ENCODE measurements at regions not wholly inside any gene's neighbourhood (a gene's known extent, or its start where the extent isn't known, plus 50 kb on each side); places are given as distances from the start of the nearest gene placed in this dataset.
A peak's percentile ranks its signal among the peaks of the same experiment; 100 is the strongest.

- no peak for DNase-seq
Measured at GRCh38 chr15:91692596-91692995, 160.9 kb upstream of the SLCO3A1 start.

DNA sequence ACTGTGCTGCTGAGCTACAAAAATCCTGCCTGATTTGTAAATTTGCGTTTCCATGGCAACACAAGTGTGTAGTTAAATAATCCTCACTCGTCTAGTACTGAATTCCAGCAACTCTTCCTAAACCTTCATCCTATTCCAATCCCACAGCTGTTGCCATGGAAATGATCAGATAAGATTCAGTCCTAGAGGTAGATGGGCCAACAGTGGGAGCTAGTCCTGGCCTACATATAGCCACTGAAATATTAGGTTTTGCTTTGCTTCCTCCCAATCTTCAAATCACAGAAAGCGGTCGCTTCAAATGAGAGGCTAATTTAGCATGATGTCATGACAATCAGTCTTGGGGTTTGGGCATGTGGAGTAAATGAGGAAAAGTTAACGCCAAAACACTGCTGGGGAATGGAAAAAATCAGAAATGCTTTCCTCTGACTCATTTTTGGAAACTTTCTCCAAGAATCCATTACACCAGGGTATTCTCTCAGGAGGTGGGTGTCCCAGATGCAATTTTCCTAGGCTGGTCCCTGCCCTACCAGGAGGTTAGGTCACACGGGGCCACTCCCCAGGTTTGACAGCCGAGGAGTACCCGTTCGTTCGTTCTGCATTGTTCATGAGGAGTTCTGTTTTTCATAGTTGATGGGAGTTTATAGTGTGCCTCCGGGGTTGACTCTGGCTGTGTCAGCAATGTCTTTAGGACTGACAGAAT is 159.2 kb upstream of the SLCO3A1 start:
- no peak for DNase-seq

- DNase-seq = no peak
Measured at GRCh38 chr15:91694831-91695210, 158.7 kb upstream of the SLCO3A1 start.

DNA sequence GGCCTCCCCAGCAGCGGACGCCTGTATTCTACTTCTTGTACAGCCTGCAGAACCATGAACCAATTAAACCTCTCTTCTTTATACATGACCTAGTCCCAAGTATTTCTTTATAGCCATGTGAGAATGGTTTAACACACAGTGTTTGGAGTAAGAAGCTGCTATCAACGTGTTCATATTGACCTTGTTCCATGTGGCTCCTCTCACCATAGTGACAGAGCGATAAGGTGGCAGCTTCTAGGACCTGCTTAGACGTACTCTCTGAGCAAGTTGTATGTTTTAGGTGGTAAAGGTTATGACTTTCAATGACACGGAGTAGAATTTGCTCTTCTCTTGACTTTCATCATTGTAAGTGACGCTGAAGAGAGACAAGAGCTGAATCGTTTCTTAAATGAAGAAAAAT is 157.7 kb upstream of the SLCO3A1 start:
- DNase-seq = no peak

- no peak for DNase-seq
Measured at GRCh38 chr15:91696981-91697380, 156.5 kb upstream of the SLCO3A1 start.

- DNase-seq = no peak
Measured at GRCh38 chr15:91698241-91698640, 155.3 kb upstream of the SLCO3A1 start.

GRCh38 chr15:91699741-91700140 is 153.8 kb upstream of the SLCO3A1 start:
- no peak for DNase-seq

DNA sequence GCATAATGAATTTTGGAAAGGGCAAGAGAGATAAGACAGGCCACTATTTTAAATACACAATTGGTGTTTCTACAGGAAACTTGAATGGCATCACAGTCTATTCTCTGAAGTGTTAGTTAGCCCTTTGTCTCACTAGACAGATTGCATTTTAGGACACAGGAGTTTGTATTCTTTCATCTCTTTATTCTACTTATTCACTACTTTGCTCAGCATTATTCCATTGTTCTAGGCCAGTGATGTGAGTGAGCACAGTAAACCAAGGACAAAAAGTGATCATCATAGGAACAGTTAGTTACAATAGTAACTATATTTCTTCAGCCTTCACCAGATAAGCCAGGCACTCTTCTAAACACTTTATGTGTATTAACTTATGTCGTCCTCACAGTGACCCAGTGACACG is 150.2 kb upstream of the SLCO3A1 start:
- no peak for DNase-seq

DNA sequence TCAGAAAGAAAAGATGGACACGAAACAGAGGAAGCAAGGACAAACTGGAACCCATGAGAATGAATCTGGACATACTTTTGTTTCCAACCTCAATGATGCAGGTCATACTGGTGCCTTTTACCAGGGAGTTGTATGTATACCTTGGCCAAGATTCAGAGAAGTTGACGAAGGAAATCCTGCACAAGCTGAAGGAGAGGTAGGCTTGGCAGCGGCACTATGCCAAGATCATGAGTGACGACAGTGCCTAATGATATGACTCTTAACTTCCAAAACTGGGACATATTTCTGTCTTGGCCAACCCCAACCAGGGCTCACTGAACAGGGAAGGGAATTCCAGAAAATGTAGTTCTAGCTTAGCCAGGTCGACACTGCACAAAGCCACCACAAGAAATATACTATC is 149.2 kb upstream of the SLCO3A1 start:
- no peak for DNase-seq

GRCh38 chr15:91706322-91707032 is 147.0 kb upstream of the SLCO3A1 start:
- DNase-seq = peak; percentile 75

- DNase-seq = no peak
Measured at GRCh38 chr15:91710080-91710698, 143.3 kb upstream of the SLCO3A1 start.

DNA sequence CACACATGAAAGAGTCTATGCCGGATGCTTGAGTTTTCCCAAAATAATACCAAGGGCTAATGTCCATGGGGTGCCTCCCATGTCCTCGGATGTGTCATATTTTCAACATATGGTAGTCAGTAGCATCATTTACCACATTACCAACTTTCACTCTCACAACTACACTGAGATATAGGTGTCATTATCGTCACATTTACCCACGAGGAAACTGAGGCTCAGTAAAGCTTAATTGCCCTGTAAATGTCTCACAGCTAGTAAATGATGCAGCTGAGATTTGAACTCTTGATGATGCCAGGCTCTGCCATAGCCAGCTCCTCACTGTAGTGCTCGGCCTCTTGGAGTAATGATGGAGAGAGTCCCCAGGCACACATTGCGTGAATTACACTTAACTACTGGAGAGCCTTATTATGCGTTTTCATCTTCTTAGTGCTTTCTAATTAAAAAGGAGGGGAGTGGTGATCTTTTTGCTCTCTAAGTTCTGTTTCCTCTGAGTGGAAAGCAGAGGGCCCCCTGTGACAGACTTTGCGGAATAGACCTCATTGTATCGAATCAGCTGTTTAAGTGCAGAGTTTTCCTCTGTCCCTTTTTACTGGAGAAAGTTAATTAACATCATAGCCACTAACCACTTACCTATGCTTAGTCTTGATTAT is 142.0 kb upstream of the SLCO3A1 start:
- DNase-seq = no peak

- DNase-seq = no peak
Measured at GRCh38 chr15:91712286-91712685, 141.2 kb upstream of the SLCO3A1 start.

- DNase-seq = no peak
Measured at GRCh38 chr15:91716536-91716935, 137.0 kb upstream of the SLCO3A1 start.

DNA sequence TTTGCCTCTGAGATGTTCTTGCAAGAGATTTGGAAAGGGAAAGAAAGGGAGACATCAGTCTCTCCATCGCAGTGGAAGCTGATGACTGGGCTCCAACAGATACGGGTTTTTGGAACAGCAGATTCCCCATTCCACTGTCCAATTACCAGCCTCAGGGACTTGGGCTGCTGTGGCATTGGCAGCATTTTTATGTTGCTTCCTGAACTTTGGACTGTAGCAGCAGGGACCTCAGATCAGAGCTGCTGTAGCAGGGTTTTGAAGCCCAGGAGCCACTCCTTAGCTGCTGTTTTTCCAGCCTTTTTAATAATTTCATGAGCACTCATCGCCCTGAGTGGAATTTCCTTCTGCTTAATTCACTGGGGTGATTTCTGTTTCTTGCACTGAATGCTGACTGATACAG is 135.7 kb upstream of the SLCO3A1 start:
- DNase-seq = no peak

DNA sequence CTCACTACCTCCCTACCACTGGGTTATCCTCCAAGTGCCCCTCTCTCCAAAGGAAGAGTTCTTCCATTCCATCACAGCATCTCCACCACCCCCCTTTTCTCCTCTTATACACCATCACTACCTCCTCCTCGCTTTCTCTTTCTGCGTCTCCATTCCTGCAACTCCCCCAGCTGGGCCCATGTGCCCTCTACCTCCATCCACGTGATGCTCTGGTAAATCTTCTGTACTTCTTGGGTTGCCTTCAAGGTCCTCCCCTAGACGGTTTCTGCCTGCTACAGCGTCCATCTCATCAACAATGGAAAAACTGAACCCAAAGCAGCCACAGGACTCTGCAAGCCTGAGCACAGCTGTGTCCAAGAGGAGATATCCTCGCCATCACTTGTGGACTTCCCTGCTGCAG is 129.5 kb upstream of the SLCO3A1 start:
- no peak for DNase-seq

DNA sequence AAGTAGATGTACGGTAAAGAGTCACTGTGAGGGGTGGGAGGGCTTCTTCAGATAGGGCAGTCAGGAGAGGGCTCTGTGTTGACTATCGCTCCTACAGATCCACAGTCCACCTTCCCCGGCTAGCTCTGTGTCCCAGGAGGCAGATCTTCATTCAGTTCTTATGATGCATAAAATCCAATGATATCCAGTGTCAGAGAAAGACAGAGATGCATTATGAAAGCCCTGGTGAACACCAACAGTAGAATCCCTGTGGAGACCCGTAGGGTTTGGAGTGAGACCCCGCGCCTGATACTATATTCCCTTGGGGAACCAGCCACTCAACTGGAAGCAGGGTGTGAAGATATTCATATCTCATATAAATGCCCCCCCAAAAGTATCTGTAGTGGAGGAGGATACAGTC is 119.8 kb upstream of the SLCO3A1 start:
- no peak for DNase-seq

GRCh38 chr15:91737151-91737818 is 116.2 kb upstream of the SLCO3A1 start:
- DNase-seq = no peak

GRCh38 chr15:91741986-91742385 is 111.5 kb upstream of the SLCO3A1 start:
- no peak for DNase-seq

- DNase-seq = no peak
Measured at GRCh38 chr15:91751611-91752010, 101.9 kb upstream of the SLCO3A1 start.

DNA sequence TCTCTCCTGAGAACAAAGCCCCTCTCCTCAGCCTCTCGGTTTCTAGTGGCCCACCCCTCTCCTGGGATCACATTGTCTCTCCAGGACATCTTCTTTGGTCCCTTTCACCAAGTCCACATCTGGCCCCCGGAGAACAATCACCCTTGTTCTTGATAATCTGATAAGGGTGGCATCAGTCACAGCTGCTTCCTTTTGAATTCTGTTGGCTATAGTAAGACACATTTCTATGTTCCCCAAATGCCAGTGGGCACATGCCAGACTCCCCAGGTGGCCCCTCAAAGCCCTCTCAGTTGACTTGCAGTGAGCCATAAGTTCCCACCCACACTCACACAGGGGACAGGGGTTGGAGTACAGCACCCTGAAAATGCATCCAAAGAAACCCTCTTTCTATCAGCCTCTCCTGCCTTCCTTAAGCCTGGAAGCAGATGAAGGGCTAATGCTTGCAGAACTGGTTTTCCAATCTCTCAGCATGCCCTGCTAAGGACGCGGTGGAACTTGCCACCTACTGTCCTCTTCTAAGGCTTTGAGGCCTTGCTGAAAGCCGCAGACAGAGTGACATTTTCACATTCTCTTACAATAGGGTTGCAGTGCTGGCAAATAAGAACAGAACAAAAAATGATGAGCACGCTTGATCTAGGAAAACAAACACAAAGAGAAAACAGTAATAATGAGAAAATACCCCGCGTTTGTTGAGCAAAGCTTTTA is 101.3 kb upstream of the SLCO3A1 start:
- no peak for DNase-seq

- no peak for DNase-seq
Measured at GRCh38 chr15:91759560-91759959, 93.9 kb upstream of the SLCO3A1 start.

- DNase-seq = no peak
Measured at GRCh38 chr15:91765660-91766059, 87.8 kb upstream of the SLCO3A1 start.
